ENCODE measurements at regions not wholly inside any gene's neighbourhood (a gene's known extent, or its start where the extent isn't known, plus 50 kb on each side); places are given as distances from the start of the nearest gene placed in this dataset.

GRCh38 chr5:162382839-162383238, 315.3 kb downstream of the GABRG2 start:
- TF ChIP-seq ESRRA (IDR thresholded peaks at IDR 0.05; ENCODE audit: borderline replicate concordance, low read length) (no peak), POLR2AphosphoS2 (conservative IDR thresholded peaks at IDR 0.05; ENCODE audit: low read length) (no peak), CHD2 (IDR thresholded peaks at IDR 0.05; ENCODE audit: low read length, partially characterized antibody) (no peak), USF2 (IDR thresholded peaks at IDR 0.05) (no peak)
